Heart left ventricle (tissue), 16 donors: ENCODE measurements at regions not wholly inside any gene's neighbourhood (a gene's known extent, or its start where the extent isn't known, plus 50 kb on each side); places are given as distances from the start of the nearest gene placed in this dataset.

ENCODE experiments used
- ATAC-seq, 4 donors: fragments of 200-7000 bp; cut with Tn5 transposase; one replicate each; pipeline ENCODE4 v1.9.1; 2020 to 2022; ENCODE audit warnings: moderate library complexity in 4 of 4, mild to moderate bottlenecking in 3 of 4, moderate number of reproducible peaks in 1 of 4
- DNase-seq, 5 donors: peaks; one replicate each; pipeline ENCODE4 v3.0.0-alpha.2; 2020
- H3K27ac ChIP-seq, 12 donors: fragments of 200-600 bp; sonication (generic) in 4 of 12; one replicate each; pipeline versions ENCODE4 v1.5.0 to v1.8.0; 2016 to 2022; ENCODE audit warnings: mild to moderate bottlenecking in 2 of 12
- H3K27me3 ChIP-seq, 9 donors: fragments of 200-600 bp; sonication (generic) in 2 of 9; one replicate each; pipeline versions ENCODE4 v1.5.1 to v1.8.0; 2016 to 2022; ENCODE audit warnings: mild to moderate bottlenecking in 3 of 9
- H3K36me3 ChIP-seq, 9 donors: fragments of 200-600 bp; sonication (generic) in 2 of 9; one replicate each; pipeline versions ENCODE4 v1.5.0 to v1.8.0; 2018 to 2022; ENCODE audit warnings: mild to moderate bottlenecking in 2 of 9
- H3K4me1 ChIP-seq, 12 donors: fragments of 200-600 bp; sonication (generic) in 4 of 12; one replicate each; pipeline versions ENCODE4 v1.5.0 to v1.8.0; 2016 to 2022; ENCODE audit warnings: mild to moderate bottlenecking in 3 of 12
- H3K4me3 ChIP-seq, 12 donors: fragments of 200-600 bp; sonication (generic) in 4 of 12; one replicate each; pipeline versions ENCODE4 v1.5.0 to v1.8.0; 2017 to 2022; ENCODE audit warnings: mild to moderate bottlenecking in 9 of 12, moderate library complexity in 4 of 12
- H3K9me3 ChIP-seq, 12 donors: fragments of 200-600 bp; sonication (generic) in 4 of 12; one replicate each; pipeline versions ENCODE4 v1.5.0 to v1.8.0; 2016 to 2022; ENCODE audit warnings: mild to moderate bottlenecking in 1 of 12
- CTCF ChIP-seq, 12 donors: fragments of 200-600 bp; sonication (generic) in 4 of 12; IDR thresholded peaks; one replicate each; pipeline versions ENCODE4 v1.5.0 to v1.8.0; 2018 to 2022; ENCODE audit warnings: antibody characterized with exemption in 12 of 12, mild to moderate bottlenecking in 5 of 12
- POLR2A ChIP-seq, 2 donors: fragments of 450-650 bp; IDR thresholded peaks; one replicate each; pipeline ENCODE4 v1.6.1; 2017; ENCODE audit warnings: antibody characterized with exemption in 2 of 2, mild to moderate bottlenecking in 2 of 2, moderate library complexity in 2 of 2
- WGBS, 4 donors: extraction: QIAGEN DNeasy Blood & Tissue Kit in 2 of 4; methylation state at CpG; one replicate each; pipeline versions ENCODE4 v1.1.5 to v1.1.7; 2013 to 2018; 5-methylcytosine and 5-hydroxymethylcytosine counted together
- intact Hi-C, 10 donors: fragments of 100-400 bp; cut with DNase I; formaldehyde crosslinking; loops; one replicate each; pipeline versions ENCODE4 v1.11.1 to v1.14.2; 2022
- donor health status: ischemic (EF 13 %, LVEDD 7.1; RV severe dilation, severe dysfunction).
- donor health status: healthy with polysubstance abuse.
- donor health status: DM: no; HTN: yes; CAD: no.
- donor health status: DM: no; HTN: no; CAD: no.
- donor health status: ischemic (EF 25% LVEDD 6.9; RV normal size, moderate dysfunction).
- donor health status: ischemic (EF 25% LVEDD 5.7; RV mildly dilated, moderate dysfunction).
- donor health status: healthy.
- donor health status: DM: yes; HTN: yes; CAD: no.
- donor health status: ischemic (EF 35%, LVEDD 5.7; RV mildly dilated, moderate dysfunction).
- donor health status: nonischemic (EF 11% LVEDD 7.7; RV severe dilation, severe dysfunction).
- donor health status: DM: yes; HTN: yes; CAD: no.
- donor health status: PGD.
- donor health status: ischemic (EF 29% LVEDD 5.4; RV normal size, mild dysfunction).
- donor health status: nonischemic (EF 23%, LVEDD 6.1; RV moderate dilation, normal function).

GRCh38 chr9:104240890-104241289 is 146.8 kb downstream of the SMC2 start:
- intact Hi-C loops, result no loop called here
- Histone ChIP-seq H3K27ac (no peak overlapping the region), H3K4me1 (no peaks in the 10 kb centered on the region), H3K27me3 (no peaks in the 10 kb centered on the region), H3K4me3 (no peak overlapping the region), H3K9me3 (peaks cover 0 to 6% (median 0%) of the 10 kb centered on the region in 12 donors), H3K36me3 (no peaks in the 10 kb centered on the region)
- ATAC-seq (no peak), DNase-seq (no peak)
- no peak for TF ChIP-seq CTCF (IDR thresholded peaks at IDR 0.05)
- TF ChIP-seq POLR2A (IDR thresholded peaks at IDR 0.05), result no peak
- WGBS, 4 donors, result 62 to 69% (median 65%) methylated on average over 2 of the region's 2 CpGs

- Histone ChIP-seq H3K4me3 (no peak overlapping the region), H3K9me3 (no peaks in the 10 kb centered on the region), H3K36me3 (no peaks in the 10 kb centered on the region), H3K27me3 (no peaks in the 10 kb centered on the region), H3K27ac (no peak overlapping the region), H3K4me1 (no peaks in the 10 kb centered on the region)
- ATAC-seq, result no peak
- intact Hi-C loops, result no loop called here
- 68 to 83% (median 75%) methylated on average over 1 of the region's 1 CpG for WGBS, 4 donors
- TF ChIP-seq POLR2A (IDR thresholded peaks at IDR 0.05), result no peak
- TF ChIP-seq CTCF (IDR thresholded peaks at IDR 0.05), result no peak
- no peak for DNase-seq
Measured at GRCh38 chr9:104245925-104246324, 151.8 kb downstream of the SMC2 start.

- Histone ChIP-seq H3K4me3 (no peak overlapping the region), H3K36me3 (no peaks in the 10 kb centered on the region), H3K9me3 (peaks cover 0 to 9% (median 2%) of the 10 kb centered on the region in 12 donors), H3K27me3 (no peaks in the 10 kb centered on the region), H3K4me1 (no peaks in the 10 kb centered on the region), H3K27ac (no peak overlapping the region)
- intact Hi-C loops, result no loop called here
- no peak for TF ChIP-seq POLR2A (IDR thresholded peaks at IDR 0.05)
- no peak for TF ChIP-seq CTCF (IDR thresholded peaks at IDR 0.05)
- DNase-seq (no peak), ATAC-seq (no peak)
- whole genome bisulfite sequencing, 4 donors, result 70 to 76% (median 72%) methylated on average over 3 of the region's 3 CpGs
Measured at GRCh38 chr9:104247899-104248460, 153.9 kb downstream of the SMC2 start.

- TF ChIP-seq POLR2A (IDR thresholded peaks at IDR 0.05) (no peak), CTCF (IDR thresholded peaks at IDR 0.05) (no peak)
- intact Hi-C loops, result no loop called here
Measured at GRCh38 chr9:104256031-104256695, 162.1 kb downstream of the SMC2 start.

More at GRCh38 chr9:104256031-104256695, 162.1 kb downstream of the SMC2 start:
- Histone ChIP-seq H3K27me3 (no peaks in the 10 kb centered on the region), H3K27ac (no peak overlapping the region), H3K9me3 (peaks cover 0 to 29% (median 5%) of the 10 kb centered on the region in 12 donors), H3K36me3 (no peaks in the 10 kb centered on the region), H3K4me1 (no peaks in the 10 kb centered on the region), H3K4me3 (no peak overlapping the region)
- 68 to 74% (median 71%) methylated on average over 3 of the region's 3 CpGs for WGBS, 4 donors
- ATAC-seq (no peak), DNase-seq (no peak)
